ENCODE measurements at regions not wholly inside any gene's neighbourhood (a gene's known extent, or its start where the extent isn't known, plus 50 kb on each side); places are given as distances from the start of the nearest gene placed in this dataset.

- Histone ChIP-seq H3K4me3 (no peak overlapping the region), H3K4me1 (replicated peaks in 1 of 2) (no peaks in the 10 kb centered on the region), H3K27me3 (no peaks in the 10 kb centered on the region), H3K9me3 (replicated peaks in 1 of 3) (no peaks in the 10 kb centered on the region), H3K27ac (no peak overlapping the region), H3K36me3 (replicated peaks in 1 of 2) (no peaks in the 10 kb centered on the region)
- intact Hi-C loops (cut with DNase I), result no loop called here
- DNase-seq, result no peak
- 85 to 94% (median 88%) methylated on average over 3 of the region's 3 CpGs for WGBS, 4 donors
- TF ChIP-seq POLR2A (IDR thresholded peaks at IDR 0.05), result no peak
- no peak for TF ChIP-seq CTCF (IDR thresholded peaks at IDR 0.05)
Measured at GRCh38 chr4:134132086-134132783, 69.4 kb downstream of the PABPC4L start.

- Histone ChIP-seq H3K27me3 (no peaks in the 10 kb centered on the region), H3K4me1 (replicated peaks in 1 of 2) (no peaks in the 10 kb centered on the region), H3K27ac (no peak overlapping the region), H3K4me3 (no peak overlapping the region), H3K36me3 (replicated peaks in 1 of 2) (no peaks in the 10 kb centered on the region), H3K9me3 (replicated peaks in 1 of 3) (no peaks in the 10 kb centered on the region)
- no peak for TF ChIP-seq POLR2A (IDR thresholded peaks at IDR 0.05)
- TF ChIP-seq CTCF (IDR thresholded peaks at IDR 0.05), result no peak
- 85 to 93% (median 89%) methylated on average over 4 to 5 of the region's 5 CpGs for WGBS, 4 donors
- no peak for DNase-seq
- intact Hi-C loops (cut with DNase I), result no loop called here
Measured at GRCh38 chr4:134126955-134127354, 74.6 kb downstream of the PABPC4L start.

- Histone ChIP-seq H3K4me3 (no peak overlapping the region), H3K27ac (no peak overlapping the region), H3K4me1 (replicated peaks in 1 of 2) (no peaks in the 10 kb centered on the region), H3K9me3 (replicated peaks in 1 of 3) (no peaks in the 10 kb centered on the region), H3K27me3 (no peaks in the 10 kb centered on the region), H3K36me3 (replicated peaks in 1 of 2) (no peaks in the 10 kb centered on the region)
- intact Hi-C loops (cut with DNase I), result no loop called here
- 50 to 71% (median 66%) methylated on average over 1 of the region's 1 CpG for WGBS, 4 donors
- DNase-seq, result no peak
- TF ChIP-seq CTCF (IDR thresholded peaks at IDR 0.05) (no peak), POLR2A (IDR thresholded peaks at IDR 0.05) (no peak)
Measured at GRCh38 chr4:134126000-134126560, 75.5 kb downstream of the PABPC4L start.

GRCh38 chr4:134122903-134123302, 78.7 kb downstream of the PABPC4L start:
- no peaks in the 10 kb centered on the region for H3K36me3 ChIP-seq (replicated peaks in 1 of 2)
- TF ChIP-seq CTCF (IDR thresholded peaks at IDR 0.05), result no peak
- TF ChIP-seq POLR2A (IDR thresholded peaks at IDR 0.05), result no peak
- no peak overlapping the region for H3K4me3 ChIP-seq
- no peaks in the 10 kb centered on the region for H3K4me1 ChIP-seq (replicated peaks in 1 of 2)
- no peak overlapping the region for H3K27ac ChIP-seq
- no peaks in the 10 kb centered on the region for H3K27me3 ChIP-seq
- no peak for DNase-seq
- 55 to 73% (median 70%) methylated on average over 1 of the region's 1 CpG for WGBS, 4 donors
- H3K9me3 ChIP-seq (replicated peaks in 1 of 3), result no peaks in the 10 kb centered on the region
- intact Hi-C loops (cut with DNase I), result no loop called here

All from adrenal gland (tissue), 9 donors.